SK-N-SH (cell line): ENCODE measurements at regions not wholly inside any gene's neighbourhood (a gene's known extent, or its start where the extent isn't known, plus 50 kb on each side); places are given as distances from the start of the nearest gene placed in this dataset.

ENCODE experiments used
- CTCF ChIA-PET: fragments of 300-600, 350-600 bp; formaldehyde crosslinking; extraction: SDS; loops from one replicate; lab custom pipeline; 2021; lab: Yijun Ruan, JAX
- POLR2A ChIA-PET: fragments of 350-600 bp; sonication (Branson Sonifier 250); formaldehyde crosslinking; extraction: SDS; loops from one replicate; lab custom pipeline; 2020; ENCODE audit warnings: antibody characterized with exemption, inconsistent platforms; lab: Yijun Ruan, JAX
- DNase-seq: peaks from one replicate; pipeline ENCODE4 v3.0.0; 2012
- H2AFZ ChIP-seq: fragments of 200-600 bp; sonication (generic); 2 replicates; pipeline ENCODE4 v1.8.1; 2016; ENCODE audit warnings: antibody characterized with exemption, mild to moderate bottlenecking, low read depth
- H3F3A ChIP-seq: fragments of 200-600 bp; sonication (generic); replicated peaks from 2 replicates; pipeline ENCODE3; 2016; ENCODE audit warnings: antibody characterized with exemption, mild to moderate bottlenecking; ENCODE audit not compliant: insufficient read depth
- H3K27ac ChIP-seq, 2 experiments: fragments of 200-500 bp in 1 of 2; fragments of 200-600 bp in 1 of 2; sonication (Bioruptor generic) in 1 of 2; sonication (generic), shearing (Covaris generic) in 1 of 2; 2 replicates each; pipeline versions ENCODE4 v1.5.1 to v1.6.1; 2014 to 2016; ENCODE audit warnings: low read depth in 2 of 2, inconsistent platforms in 1 of 2, low read length in 1 of 2, mild to moderate bottlenecking in 1 of 2, mixed read lengths in 1 of 2
- H3K27me3 ChIP-seq: fragments of 200-600 bp; sonication (generic), shearing (Covaris generic); 2 replicates; pipeline ENCODE4 v1.6.1; 2016; ENCODE audit warnings: mixed run types; ENCODE audit not compliant: insufficient read depth
- H3K36me3 ChIP-seq, 2 experiments: fragments of 200-500 bp in 1 of 2; fragments of 200-600 bp in 1 of 2; sonication (Bioruptor generic) in 1 of 2; sonication (generic) in 1 of 2; replicated peaks in 1 of 2; 2 replicates each; pipeline versions ENCODE3 to v1.5.1; 2014 to 2016; ENCODE audit warnings: low read length in 1 of 2, mild to moderate bottlenecking in 1 of 2; ENCODE audit not compliant: insufficient read depth in 2 of 2, control insufficient read depth in 1 of 2
- H3K4me1 ChIP-seq, 2 experiments: fragments of 200-500 bp in 1 of 2; fragments of 200-600 bp in 1 of 2; sonication (Bioruptor generic) in 1 of 2; sonication (generic), shearing (Covaris generic) in 1 of 2; 2 replicates each; pipeline versions ENCODE4 v1.5.1 to v1.6.1; 2014 to 2016; ENCODE audit warnings: low read depth in 1 of 2, low read length in 1 of 2, mixed run types in 1 of 2; ENCODE audit not compliant: insufficient read depth in 2 of 2, control insufficient read depth in 1 of 2
- H3K4me2 ChIP-seq: fragments of 200-600 bp; sonication (generic), shearing (Covaris generic); 2 replicates; pipeline ENCODE4 v1.6.1; 2017; ENCODE audit warnings: mixed run types
- H3K4me3 ChIP-seq, 2 experiments: fragments of 200-500 bp in 1 of 2; fragments of 200-600 bp in 1 of 2; sonication (Bioruptor generic) in 1 of 2; sonication (generic), shearing (Covaris generic) in 1 of 2; 2 replicates each; pipeline versions ENCODE4 v1.5.1 to v1.8.1; 2014 to 2016; ENCODE audit warnings: low read depth in 2 of 2, inconsistent platforms in 1 of 2, low read length in 1 of 2, mild to moderate bottlenecking in 1 of 2, mixed read lengths in 1 of 2, moderate library complexity in 1 of 2
- H3K79me2 ChIP-seq: fragments of 200-600 bp; sonication (generic); 2 replicates; pipeline ENCODE4 v1.8.1; 2017; ENCODE audit warnings: mild to moderate bottlenecking; ENCODE audit not compliant: insufficient read depth
- H3K9ac ChIP-seq: fragments of 200-600 bp; sonication (generic); 2 replicates; pipeline ENCODE4 v1.6.1; 2017; ENCODE audit warnings: mixed run types
- H3K9me2 ChIP-seq: fragments of 200-600 bp; sonication (generic); 2 replicates; pipeline ENCODE4 v1.6.1; 2017; ENCODE audit warnings: mixed run types
- H3K9me3 ChIP-seq: fragments of 200-600 bp; sonication (generic); 2 replicates; pipeline ENCODE4 v1.6.1; 2017; ENCODE audit warnings: mixed run types, mild to moderate bottlenecking, moderate library complexity
- H4K20me1 ChIP-seq: fragments of 200-600 bp; sonication (generic); 2 replicates; pipeline ENCODE4 v1.6.1; 2017; ENCODE audit warnings: mild to moderate bottlenecking, mixed run types; ENCODE audit not compliant: insufficient read depth
- ELF1 ChIP-seq: IDR thresholded peaks from 2 replicates; pipeline ENCODE4 v1.4.0; 2012
- EZH2phosphoT487 ChIP-seq: fragments of 200-600 bp; sonication (generic); IDR thresholded peaks from 2 replicates; pipeline ENCODE4 v1.6.1; 2017; ENCODE audit warnings: low read depth, mixed run types, mild to moderate bottlenecking, antibody characterized with exemption, moderate library complexity, borderline replicate concordance
- FOSL2 ChIP-seq: IDR thresholded peaks from 2 replicates; pipeline ENCODE4 v1.4.0; 2012; ENCODE audit warnings: low read depth, mild to moderate bottlenecking, moderate library complexity, borderline replicate concordance
- IRF3 ChIP-seq: fragments of 150-350 bp; IDR thresholded peaks from 2 replicates; pipeline ENCODE4 v1.6.1; 2016; ENCODE audit warnings: mild to moderate bottlenecking, low read depth, low read length
- NFIC ChIP-seq: IDR thresholded peaks from 2 replicates; pipeline ENCODE4 v1.4.0; 2012; ENCODE audit warnings: borderline replicate concordance
- NRF1 ChIP-seq: IDR thresholded peaks from 2 replicates; pipeline ENCODE4 v1.6.1; 2012; ENCODE audit warnings: low read depth, mild to moderate bottlenecking, low read length
- POLR2AphosphoS5 ChIP-seq: IDR thresholded peaks from 2 replicates; pipeline ENCODE4 v1.6.1; 2012; ENCODE audit warnings: low read depth, low read length
- RAD21 ChIP-seq: IDR thresholded peaks from 2 replicates; pipeline ENCODE4 v1.6.1; 2012; ENCODE audit warnings: mild to moderate bottlenecking, low read length
- RCOR1 ChIP-seq: fragments of 150-350 bp; IDR thresholded peaks from 2 replicates; pipeline ENCODE4 v1.6.1; 2017; ENCODE audit warnings: antibody characterized with exemption, low read length
- RFX5 ChIP-seq: IDR thresholded peaks from 2 replicates; pipeline ENCODE4 v1.6.1; 2012; ENCODE audit warnings: mild to moderate bottlenecking, improper control_type of control experiment, low read length
- SIN3A ChIP-seq: IDR thresholded peaks from 2 replicates; pipeline ENCODE4 v1.6.1; 2012; ENCODE audit warnings: low read depth, mild to moderate bottlenecking, low read length, moderate library complexity, borderline replicate concordance
- SMC3 ChIP-seq: IDR thresholded peaks from 2 replicates; pipeline ENCODE4 v1.6.1; 2012; ENCODE audit warnings: low read depth, low read length, improper control_type of control experiment
- TCF12 ChIP-seq: IDR thresholded peaks from 2 replicates; pipeline ENCODE4 v1.4.0; 2012
- USF1 ChIP-seq: IDR thresholded peaks from 2 replicates; pipeline ENCODE4 v1.4.0; 2012; ENCODE audit warnings: low read depth, borderline replicate concordance
- WGBS: methylation state at CpG from one replicate; pipeline ENCODE4 v1.1.6; 2017; ENCODE audit warnings: low lambda C conversion rate; 5-methylcytosine and 5-hydroxymethylcytosine counted together
- TF ChIP-seq, protein P1 (sequence below): IDR thresholded peaks from 2 replicates; pipeline ENCODE4 v1.6.1; 2012; ENCODE audit warnings: mild to moderate bottlenecking, low read depth, low read length, moderate library complexity

DNA sequence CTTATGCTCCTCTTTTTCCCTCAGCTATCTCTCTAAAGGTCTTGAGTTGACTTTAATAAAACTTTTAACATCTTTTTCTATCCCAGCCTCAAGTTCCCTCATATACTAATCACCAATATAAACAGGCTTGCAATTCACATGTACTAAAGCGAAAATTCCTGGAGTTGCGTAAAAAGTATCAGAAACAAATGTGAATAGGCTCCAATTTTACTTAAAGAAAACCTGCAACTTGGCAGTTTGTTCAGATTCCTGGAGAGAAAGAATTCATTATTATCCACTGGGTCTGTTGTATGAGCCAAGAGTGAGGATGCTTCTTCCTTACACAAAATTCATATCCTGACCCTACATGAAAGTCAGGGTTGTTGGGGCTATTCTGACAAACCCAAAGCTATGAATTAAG lies 384.2 kb downstream of the DTWD2 start:
- H3K27ac ChIP-seq, result no peak overlapping the region
- no peak overlapping the region for H3K9ac ChIP-seq
- H3K79me2 ChIP-seq, result no peaks in the 10 kb centered on the region
- TF ChIP-seq IRF3 (no peak), ELF1 (no peak), FOSL2 (no peak), EZH2phosphoT487 (no peak), NFIC (no peak), RCOR1 (no peak), SIN3A (no peak), USF1 (no peak), SMC3 (no peak), POLR2AphosphoS5 (no peak), RFX5 (no peak)
- TF ChIP-seq, protein P1, sequence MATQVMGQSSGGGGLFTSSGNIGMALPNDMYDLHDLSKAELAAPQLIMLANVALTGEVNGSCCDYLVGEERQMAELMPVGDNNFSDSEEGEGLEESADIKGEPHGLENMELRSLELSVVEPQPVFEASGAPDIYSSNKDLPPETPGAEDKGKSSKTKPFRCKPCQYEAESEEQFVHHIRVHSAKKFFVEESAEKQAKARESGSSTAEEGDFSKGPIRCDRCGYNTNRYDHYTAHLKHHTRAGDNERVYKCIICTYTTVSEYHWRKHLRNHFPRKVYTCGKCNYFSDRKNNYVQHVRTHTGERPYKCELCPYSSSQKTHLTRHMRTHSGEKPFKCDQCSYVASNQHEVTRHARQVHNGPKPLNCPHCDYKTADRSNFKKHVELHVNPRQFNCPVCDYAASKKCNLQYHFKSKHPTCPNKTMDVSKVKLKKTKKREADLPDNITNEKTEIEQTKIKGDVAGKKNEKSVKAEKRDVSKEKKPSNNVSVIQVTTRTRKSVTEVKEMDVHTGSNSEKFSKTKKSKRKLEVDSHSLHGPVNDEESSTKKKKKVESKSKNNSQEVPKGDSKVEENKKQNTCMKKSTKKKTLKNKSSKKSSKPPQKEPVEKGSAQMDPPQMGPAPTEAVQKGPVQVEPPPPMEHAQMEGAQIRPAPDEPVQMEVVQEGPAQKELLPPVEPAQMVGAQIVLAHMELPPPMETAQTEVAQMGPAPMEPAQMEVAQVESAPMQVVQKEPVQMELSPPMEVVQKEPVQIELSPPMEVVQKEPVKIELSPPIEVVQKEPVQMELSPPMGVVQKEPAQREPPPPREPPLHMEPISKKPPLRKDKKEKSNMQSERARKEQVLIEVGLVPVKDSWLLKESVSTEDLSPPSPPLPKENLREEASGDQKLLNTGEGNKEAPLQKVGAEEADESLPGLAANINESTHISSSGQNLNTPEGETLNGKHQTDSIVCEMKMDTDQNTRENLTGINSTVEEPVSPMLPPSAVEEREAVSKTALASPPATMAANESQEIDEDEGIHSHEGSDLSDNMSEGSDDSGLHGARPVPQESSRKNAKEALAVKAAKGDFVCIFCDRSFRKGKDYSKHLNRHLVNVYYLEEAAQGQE, result no peak
- H2AFZ ChIP-seq, result no peak overlapping the region
- no peaks in the 10 kb centered on the region for H3K36me3 ChIP-seq
- no peak for DNase-seq
- no peaks in the 10 kb centered on the region for H3K4me1 ChIP-seq
- H3F3A ChIP-seq, result no peaks in the 10 kb centered on the region
- H3K4me3 ChIP-seq, result no peak overlapping the region
- H3K9me3 ChIP-seq, result no peaks in the 10 kb centered on the region
- H3K4me2 ChIP-seq, result no peak overlapping the region
- H3K27me3 ChIP-seq, result no peaks in the 10 kb centered on the region
- ChIA-PET POLR2A (no interaction called here), CTCF (interaction anchor here (0.6 kb wide), 1 partner anchor 22 kb away, joined by 3 read pairs; no protein-coding TSS in a partner anchor)
- no peaks in the 10 kb centered on the region for H3K9me2 ChIP-seq
- H4K20me1 ChIP-seq, result no peaks in the 10 kb centered on the region
- WGBS, result 14% methylated on average over 2 of the region's 2 CpGs

DNA sequence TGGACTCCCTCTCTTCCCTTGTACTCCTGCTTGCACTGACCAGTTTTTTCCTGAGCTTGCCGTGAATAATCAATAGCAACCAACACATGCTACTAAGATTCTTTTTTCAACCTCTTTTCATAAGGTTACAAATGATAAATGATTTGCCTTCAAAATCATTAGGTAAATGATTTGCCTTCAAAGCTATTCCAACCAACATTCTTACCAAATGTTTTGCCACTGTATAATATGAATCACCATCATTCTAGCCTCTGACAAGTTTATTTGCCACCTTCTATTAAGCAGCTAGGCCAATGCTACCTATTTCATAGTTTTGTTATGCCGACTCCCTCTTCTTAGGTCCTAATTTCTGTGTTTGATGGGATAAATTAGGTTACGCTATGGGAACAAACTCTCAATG lies 385.1 kb downstream of the DTWD2 start:
- no peaks in the 10 kb centered on the region for H3K9me3 ChIP-seq
- H3K4me3 ChIP-seq, result no peak overlapping the region
- H3K4me2 ChIP-seq, result no peak overlapping the region
- no peak for TF ChIP-seq RAD21
- no peak for TF ChIP-seq TCF12
- no peak for TF ChIP-seq RFX5
- no peak for TF ChIP-seq EZH2phosphoT487
- TF ChIP-seq NRF1, result no peak
- TF ChIP-seq, protein P1, result no peak
- no peaks in the 10 kb centered on the region for H3K27me3 ChIP-seq
- H3F3A ChIP-seq, result no peaks in the 10 kb centered on the region
- no peaks in the 10 kb centered on the region for H3K36me3 ChIP-seq
- CTCF ChIA-PET, result no interaction called here
- H3K9ac ChIP-seq, result no peak overlapping the region
- POLR2A ChIA-PET, result no interaction called here
- no peaks in the 10 kb centered on the region for H3K79me2 ChIP-seq
- DNase-seq, result no peak
- H3K9me2 ChIP-seq, result no peaks in the 10 kb centered on the region
- no peaks in the 10 kb centered on the region for H3K4me1 ChIP-seq
- H4K20me1 ChIP-seq, result no peaks in the 10 kb centered on the region
- no peak overlapping the region for H2AFZ ChIP-seq
- WGBS, result 50% methylated on average over 3 of the region's 3 CpGs
- H3K27ac ChIP-seq, result no peak overlapping the region
